ENCODE measurements at regions not wholly inside any gene's neighbourhood (a gene's known extent, or its start where the extent isn't known, plus 50 kb on each side); places are given as distances from the start of the nearest gene placed in this dataset.

- DNase-seq (ENCODE audit: low read depth in 2 of 2): no peak
These were observed 533.0 kb downstream of the BNC2 start for GRCh38 chr9:16337322-16338029.

GRCh38 chr9:16341177-16341576 lies 529.3 kb downstream of the BNC2 start:
- DNase-seq (ENCODE audit: low read depth in 2 of 2): no peak

DNA sequence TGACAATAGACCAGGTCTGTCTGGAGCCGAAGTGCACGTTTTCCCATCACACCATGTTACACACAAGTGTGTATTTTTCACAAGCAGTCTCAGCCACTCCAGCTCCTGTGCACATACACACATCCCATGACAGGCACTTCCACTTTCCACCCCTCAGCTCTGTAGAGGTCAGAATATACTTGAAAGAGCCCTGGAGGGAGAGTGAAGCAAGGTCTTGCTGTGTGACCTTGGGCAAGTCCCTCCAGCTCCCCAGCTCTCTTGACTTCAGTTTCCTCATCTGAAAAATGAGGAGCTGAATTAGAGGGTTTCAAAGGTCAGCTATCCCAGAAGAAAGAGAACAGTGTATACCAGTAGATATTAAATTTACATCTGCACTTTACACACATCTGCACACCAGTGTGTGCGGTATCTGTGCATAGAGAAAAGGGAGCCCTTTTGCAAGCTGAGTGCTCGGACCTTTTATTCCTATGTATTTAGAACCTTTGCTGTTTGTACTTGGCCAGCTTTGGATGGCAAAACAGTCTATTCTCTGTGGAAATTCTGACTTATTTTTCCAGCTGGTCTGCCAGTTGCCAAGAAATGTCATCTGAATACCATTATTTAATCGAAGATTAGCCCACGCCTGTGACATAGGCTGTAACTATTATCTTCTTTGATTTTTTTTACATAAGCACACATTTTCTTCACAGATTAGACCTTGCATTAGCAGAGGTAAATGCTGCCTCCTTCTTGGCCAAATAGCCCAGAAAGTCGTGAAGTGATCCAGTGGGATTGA lies 528.0 kb downstream of the BNC2 start:
- no peak for DNase-seq (ENCODE audit: low read depth in 2 of 2)

DNA sequence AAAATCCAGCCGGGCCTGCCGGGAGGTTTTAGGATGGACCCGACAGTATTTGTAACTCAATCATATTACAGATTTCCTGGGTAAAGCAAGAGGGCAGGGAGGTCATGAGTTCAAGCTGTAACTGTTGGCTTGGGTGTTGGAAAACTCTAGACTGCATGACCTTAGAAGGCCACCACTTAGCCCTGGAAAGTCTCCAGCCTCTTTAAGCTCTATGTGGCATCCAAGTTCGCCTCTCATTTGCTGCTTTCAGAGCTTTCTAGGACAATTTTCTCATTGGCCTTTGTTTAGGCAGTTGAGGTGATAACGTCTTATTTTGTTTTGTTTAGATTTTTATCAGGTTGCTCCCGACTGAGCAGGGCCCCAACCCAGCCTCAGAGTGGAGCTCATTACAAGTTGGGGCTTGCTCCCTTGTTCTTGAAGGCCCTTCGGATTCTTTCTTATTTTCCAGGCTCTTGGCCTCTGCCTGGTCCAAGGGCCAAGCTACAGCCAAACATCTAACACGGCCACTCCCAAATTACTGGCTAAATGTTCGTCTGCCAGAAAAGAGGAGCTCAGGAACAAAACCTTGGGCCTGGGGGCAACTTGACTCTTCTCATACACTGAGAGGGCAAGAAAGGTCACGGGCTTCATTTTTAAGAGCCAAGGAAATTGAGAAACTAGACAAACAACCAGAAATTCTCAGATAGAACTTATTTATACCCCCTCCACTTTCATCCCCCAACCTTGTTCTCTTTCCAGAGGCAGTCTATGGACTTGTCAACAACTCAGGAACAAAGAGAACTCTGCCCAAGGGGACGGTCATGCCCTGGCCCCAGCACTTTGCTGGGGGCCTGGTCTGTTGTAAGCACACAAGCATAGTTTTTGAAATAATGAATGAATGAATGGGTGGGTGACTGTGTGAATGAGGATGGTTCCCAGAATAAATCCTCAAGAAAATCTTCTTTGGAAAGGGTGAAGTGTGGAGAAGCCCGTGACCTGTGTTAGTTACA lies 526.9 kb downstream of the BNC2 start:
- no peak for DNase-seq (ENCODE audit: low read depth in 2 of 2)

DNA sequence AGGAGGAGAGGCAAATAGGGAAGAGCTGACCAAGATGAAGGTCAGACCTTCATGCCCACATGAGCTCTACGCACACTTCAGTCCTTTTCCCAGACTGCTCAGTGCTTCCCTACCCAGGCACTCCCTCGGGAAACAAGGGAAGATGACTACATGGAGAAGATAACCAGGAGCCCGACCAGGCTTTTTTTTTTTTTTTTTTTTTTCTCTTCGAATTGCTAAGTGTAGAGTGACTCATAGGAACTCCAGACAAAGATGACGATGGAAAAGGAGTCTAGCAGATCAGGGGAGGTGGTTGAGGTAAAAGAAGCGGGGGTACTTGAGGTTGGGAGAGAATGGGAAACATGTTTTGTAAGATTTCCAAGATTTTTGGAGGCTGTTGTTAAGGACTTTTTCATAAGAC lies 526.1 kb downstream of the BNC2 start:
- no peak for DNase-seq (ENCODE audit: low read depth in 2 of 2)

GRCh38 chr9:16345902-16346301 lies 524.6 kb downstream of the BNC2 start:
- no peak for DNase-seq (ENCODE audit: low read depth in 2 of 2)

DNA sequence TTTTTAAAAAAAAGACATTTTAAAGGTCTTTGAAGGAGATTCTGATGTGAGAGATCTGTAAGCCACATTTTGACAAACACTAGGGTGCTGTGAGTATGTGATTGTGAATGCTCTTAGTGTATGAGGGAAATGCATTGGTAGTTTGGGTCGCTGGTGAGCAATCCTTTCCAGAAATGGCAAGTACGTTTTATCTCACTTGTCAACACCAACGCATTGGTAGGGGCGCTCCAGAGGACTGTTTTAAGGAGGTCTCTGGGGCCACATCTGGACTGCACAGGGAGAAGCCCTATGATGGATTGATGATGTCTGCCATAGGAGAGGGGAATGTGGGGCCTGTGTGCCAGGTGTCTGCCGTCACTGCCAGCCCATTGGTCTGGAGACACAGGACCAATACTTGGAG lies 522.6 kb downstream of the BNC2 start:
- DNase-seq (ENCODE audit: low read depth in 2 of 2): no peak

GRCh38 chr9:16348531-16348930 lies 521.9 kb downstream of the BNC2 start:
- no peak for DNase-seq (ENCODE audit: low read depth in 2 of 2)

- no peak for DNase-seq (ENCODE audit: low read depth in 2 of 2)
These were observed 518.2 kb downstream of the BNC2 start for GRCh38 chr9:16352251-16352650.

DNA sequence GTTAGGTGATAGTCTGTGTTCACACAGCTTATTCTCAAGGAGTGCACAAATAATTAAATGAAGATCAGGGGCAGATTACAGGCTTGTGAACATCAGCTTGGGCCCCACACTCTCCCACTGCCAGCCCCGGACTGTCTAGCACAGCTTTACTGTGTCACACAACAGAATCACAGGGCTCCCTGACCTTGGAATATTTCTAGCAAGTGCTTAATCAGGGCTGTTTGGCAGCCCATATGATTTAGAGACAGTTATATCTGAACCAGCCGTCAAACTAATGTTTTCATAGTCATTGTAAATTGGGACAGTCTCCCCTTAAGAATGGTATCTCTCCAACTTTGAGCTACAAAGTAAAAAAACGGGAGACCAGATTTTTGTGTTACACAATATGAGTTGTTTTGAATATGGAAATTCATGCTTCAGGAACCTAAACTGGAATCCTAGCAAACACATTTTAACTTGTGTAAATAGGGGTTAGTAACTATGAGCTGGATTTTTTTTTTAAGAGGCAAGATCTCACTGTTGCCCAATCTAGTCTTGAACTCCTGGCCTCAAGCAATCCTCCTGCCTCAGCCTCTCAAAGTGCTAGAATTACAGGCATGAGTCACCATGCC lies 517.6 kb downstream of the BNC2 start:
- DNase-seq (ENCODE audit: low read depth in 2 of 2): no peak

- DNase-seq (ENCODE audit: low read depth in 2 of 2): no peak
These were observed 514.2 kb downstream of the BNC2 start for GRCh38 chr9:16356196-16356765.

GRCh38 chr9:16357828-16358227 lies 512.6 kb downstream of the BNC2 start:
- no peak for DNase-seq (ENCODE audit: low read depth in 2 of 2)

DNA sequence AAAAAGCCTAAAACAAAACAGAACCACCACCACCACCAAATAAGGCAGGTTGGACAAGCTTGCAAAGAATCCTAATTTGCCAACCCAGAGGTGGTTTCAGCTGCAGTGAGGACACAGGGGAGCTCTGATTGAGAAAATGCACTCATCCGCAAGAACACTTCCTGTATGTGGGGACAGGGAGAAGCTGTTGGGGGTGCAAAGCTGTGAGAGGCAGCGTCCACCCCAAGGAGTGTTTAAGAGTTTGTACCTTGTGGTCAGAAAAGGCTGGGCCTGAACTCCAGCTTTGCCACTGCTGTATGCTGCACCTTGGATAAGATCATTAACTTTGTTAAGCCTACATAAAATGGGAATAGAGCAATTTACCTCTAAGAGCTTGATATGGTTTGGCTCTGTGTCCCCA lies 511.7 kb downstream of the BNC2 start:
- no peak for DNase-seq (ENCODE audit: low read depth in 2 of 2)
